SK-N-SH treated with all-trans-retinoic acid at 6 μM for 48 hours (cell line): ENCODE measurements at regions not wholly inside any gene's neighbourhood (a gene's known extent, or its start where the extent isn't known, plus 50 kb on each side); places are given as distances from the start of the nearest gene placed in this dataset.

Experiments
- GLIS3 ChIP-seq: fragments of 250-450 bp; sonication (Bioruptor Pico); IDR thresholded peaks from 2 replicates; pipeline ENCODE4 v1.5.0; 2020; ENCODE audit warnings: mild to moderate bottlenecking, moderate library complexity
- TCF4 ChIP-seq: fragments of 250-450 bp; sonication (Bioruptor Pico); IDR thresholded peaks from 2 replicates; pipeline ENCODE4 v1.8.0; 2021; ENCODE audit warnings: mild to moderate bottlenecking, moderate library complexity, borderline replicate concordance
- ZFP30 ChIP-seq: fragments of 450-650 bp; formaldehyde crosslinking; IDR thresholded peaks from 2 replicates; pipeline ENCODE4 v1.5.0; 2022; ENCODE audit warnings: mild to moderate bottlenecking, moderate library complexity
- TF ChIP-seq, protein P1 (sequence below): fragments of 250-450 bp; sonication (Bioruptor Pico); IDR thresholded peaks from 2 replicates; pipeline ENCODE4 v1.5.1; 2020; ENCODE audit warnings: low read depth, mild to moderate bottlenecking, moderate library complexity
- TF ChIP-seq, protein P2 (sequence below): fragments of 250-450 bp; sonication (Bioruptor Pico); IDR thresholded peaks from 2 replicates; pipeline ENCODE4 v1.8.0; 2020; ENCODE audit warnings: mild to moderate bottlenecking, moderate library complexity, borderline replicate concordance

DNA sequence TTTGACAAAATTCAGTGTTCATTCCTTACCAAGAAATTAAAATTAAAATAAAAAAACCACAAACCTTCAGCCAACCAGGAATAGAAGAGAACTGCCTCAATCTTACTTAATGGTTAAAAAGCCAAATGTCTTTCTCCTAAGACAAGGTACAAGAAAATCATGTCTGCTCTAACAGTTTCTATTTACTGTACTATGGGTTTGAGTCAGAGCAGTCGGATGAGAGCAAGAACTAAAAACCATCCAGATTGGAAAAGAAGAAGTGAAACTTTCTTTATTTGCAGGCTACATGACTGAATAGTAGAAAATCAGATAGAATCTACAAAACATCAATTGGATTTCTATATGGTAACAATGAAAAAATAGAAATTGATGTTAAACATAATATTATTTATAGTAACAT is 555.5 kb upstream of the TNP1 start:
- TF ChIP-seq ZFP30 (CRISPR knock-in tag) (no peak), GLIS3 (no peak), TCF4 (no peak)
- TF ChIP-seq, protein P1, sequence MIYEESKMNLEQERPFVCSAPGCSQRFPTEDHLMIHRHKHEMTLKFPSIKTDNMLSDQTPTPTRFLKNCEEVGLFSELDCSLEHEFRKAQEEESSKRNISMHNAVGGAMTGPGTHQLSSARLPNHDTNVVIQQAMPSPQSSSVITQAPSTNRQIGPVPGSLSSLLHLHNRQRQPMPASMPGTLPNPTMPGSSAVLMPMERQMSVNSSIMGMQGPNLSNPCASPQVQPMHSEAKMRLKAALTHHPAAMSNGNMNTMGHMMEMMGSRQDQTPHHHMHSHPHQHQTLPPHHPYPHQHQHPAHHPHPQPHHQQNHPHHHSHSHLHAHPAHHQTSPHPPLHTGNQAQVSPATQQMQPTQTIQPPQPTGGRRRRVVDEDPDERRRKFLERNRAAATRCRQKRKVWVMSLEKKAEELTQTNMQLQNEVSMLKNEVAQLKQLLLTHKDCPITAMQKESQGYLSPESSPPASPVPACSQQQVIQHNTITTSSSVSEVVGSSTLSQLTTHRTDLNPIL = no peak
- TF ChIP-seq, protein P2, sequence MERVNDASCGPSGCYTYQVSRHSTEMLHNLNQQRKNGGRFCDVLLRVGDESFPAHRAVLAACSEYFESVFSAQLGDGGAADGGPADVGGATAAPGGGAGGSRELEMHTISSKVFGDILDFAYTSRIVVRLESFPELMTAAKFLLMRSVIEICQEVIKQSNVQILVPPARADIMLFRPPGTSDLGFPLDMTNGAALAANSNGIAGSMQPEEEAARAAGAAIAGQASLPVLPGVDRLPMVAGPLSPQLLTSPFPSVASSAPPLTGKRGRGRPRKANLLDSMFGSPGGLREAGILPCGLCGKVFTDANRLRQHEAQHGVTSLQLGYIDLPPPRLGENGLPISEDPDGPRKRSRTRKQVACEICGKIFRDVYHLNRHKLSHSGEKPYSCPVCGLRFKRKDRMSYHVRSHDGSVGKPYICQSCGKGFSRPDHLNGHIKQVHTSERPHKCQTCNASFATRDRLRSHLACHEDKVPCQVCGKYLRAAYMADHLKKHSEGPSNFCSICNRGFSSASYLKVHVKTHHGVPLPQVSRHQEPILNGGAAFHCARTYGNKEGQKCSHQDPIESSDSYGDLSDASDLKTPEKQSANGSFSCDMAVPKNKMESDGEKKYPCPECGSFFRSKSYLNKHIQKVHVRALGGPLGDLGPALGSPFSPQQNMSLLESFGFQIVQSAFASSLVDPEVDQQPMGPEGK (CRISPR knock-in tag) = no peak
